ENCODE measurements at regions not wholly inside any gene's neighbourhood (a gene's known extent, or its start where the extent isn't known, plus 50 kb on each side); places are given as distances from the start of the nearest gene placed in this dataset.

DNA sequence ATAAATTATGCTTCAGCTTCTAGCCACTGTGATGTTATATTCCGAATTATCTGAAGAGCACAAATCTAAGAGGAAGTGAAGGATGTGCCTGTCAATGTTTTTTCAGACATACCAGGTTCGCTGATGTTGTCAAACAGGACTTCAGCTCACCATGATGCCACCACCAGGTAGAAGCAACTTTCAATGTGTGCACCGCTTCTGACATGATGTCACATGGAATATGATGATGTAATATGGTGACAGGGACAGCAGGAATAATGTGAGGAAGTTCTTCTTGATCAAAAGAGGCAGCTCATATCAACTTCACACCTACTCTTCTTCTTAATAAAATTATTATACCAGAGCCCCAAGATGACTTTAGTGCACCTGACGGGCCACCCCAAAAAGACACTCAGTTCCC is 893.2 kb downstream of the BCL11A start:
- no peaks in the 10 kb centered on the region for H3K27me3 ChIP-seq
- no peak for TF ChIP-seq POLR2A (IDR thresholded peaks at IDR 0.05)
- TF ChIP-seq, protein P1, sequence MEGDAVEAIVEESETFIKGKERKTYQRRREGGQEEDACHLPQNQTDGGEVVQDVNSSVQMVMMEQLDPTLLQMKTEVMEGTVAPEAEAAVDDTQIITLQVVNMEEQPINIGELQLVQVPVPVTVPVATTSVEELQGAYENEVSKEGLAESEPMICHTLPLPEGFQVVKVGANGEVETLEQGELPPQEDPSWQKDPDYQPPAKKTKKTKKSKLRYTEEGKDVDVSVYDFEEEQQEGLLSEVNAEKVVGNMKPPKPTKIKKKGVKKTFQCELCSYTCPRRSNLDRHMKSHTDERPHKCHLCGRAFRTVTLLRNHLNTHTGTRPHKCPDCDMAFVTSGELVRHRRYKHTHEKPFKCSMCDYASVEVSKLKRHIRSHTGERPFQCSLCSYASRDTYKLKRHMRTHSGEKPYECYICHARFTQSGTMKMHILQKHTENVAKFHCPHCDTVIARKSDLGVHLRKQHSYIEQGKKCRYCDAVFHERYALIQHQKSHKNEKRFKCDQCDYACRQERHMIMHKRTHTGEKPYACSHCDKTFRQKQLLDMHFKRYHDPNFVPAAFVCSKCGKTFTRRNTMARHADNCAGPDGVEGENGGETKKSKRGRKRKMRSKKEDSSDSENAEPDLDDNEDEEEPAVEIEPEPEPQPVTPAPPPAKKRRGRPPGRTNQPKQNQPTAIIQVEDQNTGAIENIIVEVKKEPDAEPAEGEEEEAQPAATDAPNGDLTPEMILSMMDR (IDR thresholded peaks at IDR 0.05) = no peak
- H3K4me1 ChIP-seq = no peaks in the 10 kb centered on the region
- intact Hi-C loops (cut with DNase I; ENCODE audit: low total_unique reads) = no loop called here
- H3K9me3 ChIP-seq = no peaks in the 10 kb centered on the region
- no peak overlapping the region for H3K27ac ChIP-seq
- no peaks in the 10 kb centered on the region for H3K36me3 ChIP-seq
- DNase-seq = no peak
- H3K4me3 ChIP-seq = no peak overlapping the region

DNA sequence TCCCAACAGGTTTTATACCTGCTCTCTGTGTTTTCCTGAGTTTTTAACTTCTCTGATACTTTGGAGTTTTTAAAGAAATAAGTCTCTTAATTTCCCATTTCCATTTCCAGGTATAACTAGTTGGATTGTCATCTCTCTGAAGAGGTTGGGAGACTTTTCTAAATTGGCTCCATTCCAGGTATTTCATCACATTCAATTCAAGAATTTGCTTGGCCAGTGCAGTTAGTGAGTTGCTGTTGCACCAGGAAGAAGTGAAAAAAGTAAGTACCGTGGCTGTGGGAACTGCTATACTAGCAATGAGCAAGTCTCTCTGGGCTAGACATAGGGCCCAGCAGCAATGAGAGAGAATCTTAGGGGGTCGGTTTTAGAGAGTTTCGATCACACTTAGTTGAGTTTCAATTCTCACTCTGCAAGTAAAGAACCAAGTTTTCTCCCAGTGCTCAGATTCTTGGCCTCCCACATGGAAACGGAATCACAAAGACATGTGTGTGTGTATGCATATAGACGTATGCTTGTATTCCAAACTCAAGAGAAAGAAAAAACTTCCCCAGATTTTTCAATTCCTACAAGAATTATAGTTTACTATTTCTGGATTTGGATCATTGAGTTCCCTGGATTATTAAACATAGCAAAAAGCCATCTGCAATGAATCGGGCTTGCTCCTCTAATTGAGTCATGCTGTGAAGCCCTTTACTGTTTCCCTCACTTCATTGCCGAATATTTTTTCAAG is 894.4 kb downstream of the BCL11A start:
- no peak overlapping the region for H3K27ac ChIP-seq
- no peaks in the 10 kb centered on the region for H3K4me1 ChIP-seq
- no peaks in the 10 kb centered on the region for H3K9me3 ChIP-seq
- H3K4me3 ChIP-seq = no peak overlapping the region
- no peak for DNase-seq
- H3K27me3 ChIP-seq = no peaks in the 10 kb centered on the region
- intact Hi-C loops (cut with DNase I; ENCODE audit: low total_unique reads) = no loop called here
- no peak for TF ChIP-seq POLR2A (IDR thresholded peaks at IDR 0.05)
- TF ChIP-seq, protein P1 (IDR thresholded peaks at IDR 0.05) = no peak
- H3K36me3 ChIP-seq = no peaks in the 10 kb centered on the region

DNA sequence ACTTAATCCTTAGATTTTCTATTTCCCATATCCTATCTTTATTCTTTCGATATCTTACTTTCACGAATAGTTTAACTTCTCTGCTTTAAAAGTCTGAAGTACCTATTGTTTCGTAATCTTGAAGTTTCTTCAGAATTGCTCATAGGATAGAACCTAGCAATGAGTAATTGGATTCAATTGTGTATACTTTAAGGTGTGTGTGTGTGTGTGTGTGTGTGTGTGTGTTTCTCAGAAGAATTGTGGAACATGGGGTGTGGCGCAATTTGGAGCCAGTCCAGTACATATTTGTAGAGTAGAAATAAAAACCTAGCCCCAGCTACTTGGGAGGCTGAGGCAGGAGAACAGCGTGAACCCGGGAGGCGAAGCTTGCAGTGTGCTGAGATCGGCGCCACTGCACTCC is 897.6 kb downstream of the BCL11A start:
- H3K27me3 ChIP-seq = no peaks in the 10 kb centered on the region
- no peak for DNase-seq
- no peak overlapping the region for H3K27ac ChIP-seq
- H3K4me3 ChIP-seq = no peak overlapping the region
- no peaks in the 10 kb centered on the region for H3K9me3 ChIP-seq
- H3K36me3 ChIP-seq = no peaks in the 10 kb centered on the region
- intact Hi-C loops (cut with DNase I; ENCODE audit: low total_unique reads) = no loop called here
- no peak for TF ChIP-seq POLR2A (IDR thresholded peaks at IDR 0.05)
- TF ChIP-seq, protein P1 (IDR thresholded peaks at IDR 0.05) = no peak
- no peaks in the 10 kb centered on the region for H3K4me1 ChIP-seq

DNA sequence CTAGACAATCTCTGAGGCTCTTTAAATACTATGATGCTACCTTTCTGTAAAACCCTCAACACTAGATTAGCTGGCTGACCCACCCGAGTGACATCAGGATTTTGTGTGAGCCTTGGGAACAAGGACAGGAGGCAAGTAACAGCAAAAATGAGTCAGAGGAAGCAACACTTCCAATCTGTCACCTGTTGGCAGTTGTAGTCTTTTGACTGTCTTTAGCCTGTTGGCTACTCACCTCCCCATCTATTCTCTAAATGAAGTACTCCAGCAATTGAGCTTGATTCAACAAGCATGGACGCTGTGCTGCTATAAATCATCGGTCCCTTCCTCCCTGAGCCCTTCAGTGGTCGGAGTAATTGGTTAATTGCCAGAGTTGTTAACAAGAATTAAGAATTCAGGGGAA is 898.7 kb downstream of the BCL11A start:
- intact Hi-C loops (cut with DNase I; ENCODE audit: low total_unique reads) = no loop called here
- Histone ChIP-seq H3K4me3 (no peak overlapping the region), H3K4me1 (no peaks in the 10 kb centered on the region), H3K27me3 (no peaks in the 10 kb centered on the region), H3K9me3 (no peaks in the 10 kb centered on the region), H3K36me3 (no peaks in the 10 kb centered on the region), H3K27ac (no peak overlapping the region)
- no peak for TF ChIP-seq POLR2A (IDR thresholded peaks at IDR 0.05)
- TF ChIP-seq, protein P1 (IDR thresholded peaks at IDR 0.05) = no peak
- DNase-seq = no peak

DNA sequence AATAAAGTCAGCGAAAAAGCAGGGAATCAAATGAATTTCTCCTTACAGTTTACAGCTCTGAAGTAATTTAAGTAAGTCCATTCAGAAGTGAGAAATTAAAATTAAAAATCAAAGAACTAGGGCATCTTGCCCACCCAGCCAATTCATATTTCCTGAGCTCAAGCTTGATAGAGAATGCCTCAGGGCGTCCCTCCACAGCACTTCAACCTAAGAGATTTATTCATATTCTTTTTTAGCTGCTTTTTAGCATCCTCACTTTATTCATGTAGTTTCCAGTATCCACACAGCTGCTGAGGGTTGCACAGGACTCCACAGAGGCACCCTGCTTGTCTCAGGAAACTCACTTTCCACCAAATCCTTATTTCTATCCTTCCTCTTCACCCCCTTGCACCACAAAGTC is 900.3 kb downstream of the BCL11A start:
- intact Hi-C loops (cut with DNase I; ENCODE audit: low total_unique reads) = no loop called here
- no peak overlapping the region for H3K27ac ChIP-seq
- no peaks in the 10 kb centered on the region for H3K36me3 ChIP-seq
- no peaks in the 10 kb centered on the region for H3K4me1 ChIP-seq
- H3K27me3 ChIP-seq = no peaks in the 10 kb centered on the region
- no peak for DNase-seq
- no peaks in the 10 kb centered on the region for H3K9me3 ChIP-seq
- no peak overlapping the region for H3K4me3 ChIP-seq
- no peak for TF ChIP-seq POLR2A (IDR thresholded peaks at IDR 0.05)
- TF ChIP-seq, protein P1 (IDR thresholded peaks at IDR 0.05) = no peak
